Astrocyte of the spinal cord (primary cell): ENCODE measurements at regions not wholly inside any gene's neighbourhood (a gene's known extent, or its start where the extent isn't known, plus 50 kb on each side); places are given as distances from the start of the nearest gene placed in this dataset.
"Not testable (repeated sequence)": the region's sequence is repeated elsewhere in the genome, so short reads cannot be mapped to it uniquely, and the experiment has no call there.

Source experiments
- DNase-seq: peaks from one replicate; pipeline ENCODE4 v3.0.0; 2011; ENCODE audit warnings: low read depth, low spot score
- H3K4me3 ChIP-seq: 2 replicates; pipeline ENCODE4 v1.5.1; 2011; ENCODE audit warnings: low read depth, mild to moderate bottlenecking, low read length, moderate library complexity
- CTCF ChIP-seq: IDR thresholded peaks from 2 replicates; pipeline ENCODE4 v1.5.1; 2012; ENCODE audit warnings: low read depth, mild to moderate bottlenecking, low read length, inconsistent platforms
- in situ Hi-C: cut with HindIII; loops from 2 replicates; pipeline ENCODE4 v1.10.0; 2017; ENCODE audit warnings: low sequenced_read_pairs

DNA sequence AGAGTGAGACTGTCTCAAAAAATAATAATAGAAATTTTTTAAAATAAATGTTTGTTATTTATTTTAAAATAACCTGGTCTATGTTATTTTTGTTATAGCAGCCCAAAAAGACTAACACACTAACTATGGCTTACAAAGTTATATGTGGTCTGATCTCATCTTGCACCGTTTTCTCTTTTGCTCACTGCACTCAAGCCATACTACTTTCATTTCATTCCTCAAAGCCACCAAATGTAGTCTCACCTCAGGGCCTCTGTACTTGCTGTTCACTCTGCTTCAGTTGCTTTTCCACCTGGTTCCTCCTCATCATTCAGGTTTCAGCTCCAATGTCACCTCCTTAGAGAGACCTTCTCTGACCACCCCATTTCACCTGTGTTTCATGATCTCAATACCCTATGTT lies 55.2 kb upstream of the MDM1 start:
- no peak for DNase-seq
- H3K4me3 ChIP-seq, result no peak overlapping the region
- no peak for TF ChIP-seq CTCF
- in situ Hi-C loops, result no loop called here

DNA sequence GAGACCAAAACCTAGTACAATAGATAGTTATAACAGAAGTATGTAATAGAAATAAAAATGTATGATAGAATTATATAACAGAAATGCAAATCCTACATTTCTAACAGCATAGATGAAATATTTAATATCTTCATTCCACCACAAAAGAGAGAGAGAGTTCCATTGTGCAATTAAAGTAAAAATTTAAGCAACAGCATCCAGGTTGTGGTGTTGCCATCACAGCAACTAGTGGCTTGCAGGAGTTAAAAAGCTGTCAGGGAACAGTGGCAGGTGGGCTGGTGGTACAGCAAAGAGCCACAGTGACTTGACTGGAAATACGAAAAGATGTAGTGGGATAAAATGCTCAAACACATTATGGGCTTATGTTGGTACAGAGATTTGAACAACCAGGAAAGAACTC lies 57.1 kb upstream of the MDM1 start:
- in situ Hi-C loops, result no loop called here
- DNase-seq, result no peak
- no peak for TF ChIP-seq CTCF
- H3K4me3 ChIP-seq, result no peak overlapping the region

GRCh38 chr12:68391937-68392336 lies 59.8 kb upstream of the MDM1 start:
- no peak for TF ChIP-seq CTCF
- in situ Hi-C loops, result no loop called here
- H3K4me3 ChIP-seq, result no peak overlapping the region
- no peak for DNase-seq

DNA sequence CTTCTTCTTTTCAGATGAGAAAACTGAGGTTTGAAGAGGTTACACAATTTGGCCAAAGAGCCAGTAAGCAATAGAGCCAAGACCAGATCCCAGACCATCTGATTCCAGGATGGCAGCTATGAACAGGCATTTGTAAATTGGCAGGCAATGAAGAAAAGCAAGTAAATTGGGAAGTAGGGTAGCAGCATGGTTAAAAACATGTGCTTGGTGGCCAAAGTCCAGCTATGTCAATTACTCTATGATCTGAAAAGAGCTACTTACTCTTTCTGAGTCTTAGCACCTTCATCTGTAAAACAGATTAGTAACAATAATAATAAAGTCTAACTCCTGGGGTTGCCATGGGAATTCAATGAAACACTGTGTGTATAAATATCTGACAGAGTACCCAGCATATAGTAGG lies 60.2 kb upstream of the MDM1 start:
- no peak for DNase-seq
- H3K4me3 ChIP-seq, result no peak overlapping the region
- no peak for TF ChIP-seq CTCF
- in situ Hi-C loops, result no loop called here

- in situ Hi-C loops, result no loop called here
Observed at GRCh38 chr12:68393417-68393816, 61.3 kb upstream of the MDM1 start.

DNA sequence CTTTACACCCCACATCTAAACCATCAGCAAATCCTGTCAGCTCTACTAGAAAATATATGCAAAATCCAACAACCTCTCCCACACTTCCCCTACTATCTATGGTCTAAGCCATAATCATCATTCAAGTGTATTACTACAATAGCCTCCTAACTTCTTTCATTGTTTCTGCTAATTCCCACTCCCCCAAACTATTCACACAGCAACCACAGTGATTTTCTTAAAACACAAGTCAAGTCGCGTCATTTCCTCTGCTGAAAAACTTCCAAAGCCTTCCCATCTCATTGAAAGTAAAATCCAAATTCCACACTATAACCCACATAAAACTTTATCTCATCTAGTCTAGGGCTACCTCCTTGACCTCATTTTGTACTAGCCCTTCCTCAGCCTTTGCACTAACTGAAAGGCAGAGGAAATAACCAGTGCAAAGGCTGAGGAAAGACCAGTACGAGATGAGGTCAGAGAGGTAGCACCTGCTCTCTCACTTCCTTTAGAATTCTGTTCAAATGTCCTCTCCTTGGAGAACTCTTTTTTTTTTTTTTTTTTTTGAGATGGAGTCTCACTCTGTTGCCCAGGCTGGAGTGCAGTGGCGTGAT lies 65.5 kb upstream of the MDM1 start:
- DNase-seq, result no peak
- in situ Hi-C loops, result no loop called here
- TF ChIP-seq CTCF, result no peak
- H3K4me3 ChIP-seq, result no peak overlapping the region

More at GRCh38 chr12:68393417-68393816, 61.3 kb upstream of the MDM1 start:
- no peak overlapping the region for H3K4me3 ChIP-seq
- TF ChIP-seq CTCF, result no peak
- DNase-seq, result no peak

DNA sequence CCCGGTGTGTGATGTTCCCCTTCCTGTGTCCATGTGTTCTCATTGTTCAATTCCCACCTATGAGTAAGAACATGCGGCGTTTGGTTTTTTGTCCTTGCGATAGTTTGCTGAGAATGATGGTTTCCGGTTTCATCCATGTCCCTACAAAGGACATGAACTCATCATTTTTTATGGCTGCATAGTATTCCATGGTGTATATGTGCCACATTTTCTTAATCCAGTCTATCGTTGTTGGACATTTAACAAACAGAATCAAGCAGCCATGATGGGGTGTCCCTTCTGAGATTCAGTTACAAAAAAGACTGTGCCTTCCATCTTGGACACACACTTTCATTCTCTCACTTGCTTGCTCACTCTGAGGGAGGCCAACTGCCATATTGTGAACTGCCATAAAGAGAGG lies 66.5 kb upstream of the MDM1 start:
- DNase-seq, in situ Hi-C loops, H3K4me3 ChIP-seq: not testable (repeated sequence)
